GM04503 (cell line): ENCODE measurements at regions not wholly inside any gene's neighbourhood (a gene's known extent, or its start where the extent isn't known, plus 50 kb on each side); places are given as distances from the start of the nearest gene placed in this dataset.

Source experiments
- DNase-seq: peaks from one replicate; pipeline ENCODE4 v3.0.0-alpha.2; 2012; ENCODE audit warnings: low read depth

GRCh38 chr3:154552338-154552737 lies 122.3 kb upstream of the GPR149 start:
- DNase-seq = no peak

DNA sequence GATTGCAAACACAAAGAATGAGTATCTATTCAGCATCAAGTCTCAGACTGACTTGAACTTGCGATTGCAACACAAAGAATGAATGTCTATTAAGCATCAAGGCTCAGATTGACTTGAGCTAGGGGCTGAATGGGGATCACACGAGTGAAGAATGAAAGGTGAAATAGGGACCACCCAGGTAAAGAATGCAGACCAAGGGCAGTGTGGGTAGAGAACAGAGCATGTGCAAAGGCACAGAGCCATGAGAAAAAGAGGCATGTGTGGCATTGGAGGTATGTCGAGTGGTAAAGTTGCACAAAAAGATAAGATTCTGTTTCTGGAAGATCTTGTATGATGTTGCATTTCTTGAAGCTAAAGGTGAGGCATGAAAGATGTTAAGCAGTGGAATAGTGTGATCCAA lies 119.4 kb upstream of the GPR149 start:
- DNase-seq = no peak

GRCh38 chr3:154548341-154548740 lies 118.4 kb upstream of the GPR149 start:
- no peak for DNase-seq

- DNase-seq = no peak
Measured at GRCh38 chr3:154542837-154543236, 112.8 kb upstream of the GPR149 start.

DNA sequence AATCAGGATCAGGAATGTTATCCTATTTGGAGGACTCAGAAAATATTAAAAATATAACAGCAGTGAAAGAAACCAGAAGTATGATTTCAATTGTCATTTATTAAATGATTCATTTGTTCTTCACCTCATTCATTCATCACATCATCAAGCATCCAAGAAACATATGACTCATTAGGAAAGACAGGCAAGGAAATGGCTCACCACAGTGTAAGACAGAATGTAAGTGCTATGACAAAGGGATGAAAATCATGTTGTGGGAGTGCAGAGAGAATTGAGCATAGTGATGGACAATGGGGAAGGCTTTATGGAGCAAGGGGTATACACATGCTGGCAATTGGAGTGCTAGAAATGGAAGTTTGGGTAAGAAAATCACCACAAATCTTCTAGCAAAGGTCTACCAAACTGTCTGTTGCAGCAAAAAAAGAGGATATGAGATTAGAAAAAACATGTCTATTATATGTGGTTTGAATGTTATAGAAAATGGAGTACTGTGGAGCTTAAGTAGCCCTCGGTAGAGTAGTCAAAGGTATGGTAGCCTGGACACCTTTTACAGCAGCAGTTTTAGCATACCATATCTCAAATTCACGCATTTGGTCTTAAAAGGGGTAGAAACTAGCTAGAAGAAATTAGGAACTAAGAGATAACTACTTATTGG lies 111.1 kb upstream of the GPR149 start:
- DNase-seq = no peak

DNA sequence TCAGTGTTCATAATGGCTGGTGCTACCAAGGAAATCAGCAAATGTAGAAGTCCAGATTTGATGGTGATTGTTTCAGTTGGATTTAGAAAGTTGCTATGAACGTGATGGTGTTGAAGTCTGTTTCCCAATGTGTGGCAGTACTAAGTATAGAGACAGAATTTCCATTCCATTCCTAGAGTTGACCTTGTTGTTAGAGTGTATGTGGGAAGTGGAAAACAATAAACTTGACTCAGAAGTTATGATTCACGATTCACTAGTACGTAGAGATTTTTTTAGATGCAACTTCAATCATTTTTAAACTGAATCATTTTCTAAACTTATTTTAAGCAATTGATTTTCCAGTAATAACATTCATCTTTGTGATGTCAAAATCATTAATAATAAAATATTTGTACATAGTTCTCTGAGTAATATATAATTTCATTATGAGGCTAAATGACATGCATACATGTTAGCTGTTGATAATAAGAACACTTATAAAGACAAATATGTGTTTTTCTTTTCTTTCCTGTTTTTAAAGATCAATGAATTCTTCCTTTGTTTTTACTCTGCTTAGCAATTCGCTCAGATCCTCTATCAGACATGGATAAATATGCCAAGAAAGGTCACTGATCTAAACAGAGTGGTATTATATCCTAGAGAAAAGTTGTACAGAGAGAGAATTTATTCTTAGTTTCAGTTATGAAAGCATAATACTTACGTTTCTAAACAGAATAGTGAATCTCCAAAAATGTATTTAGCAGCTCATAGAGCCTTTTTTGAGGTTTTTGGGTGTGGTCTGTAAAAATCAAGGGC lies 108.8 kb upstream of the GPR149 start:
- DNase-seq = no peak

- no peak for DNase-seq
Measured at GRCh38 chr3:154536751-154537150, 106.8 kb upstream of the GPR149 start.

- DNase-seq = no peak
Measured at GRCh38 chr3:154522036-154522602, 92.1 kb upstream of the GPR149 start.

DNA sequence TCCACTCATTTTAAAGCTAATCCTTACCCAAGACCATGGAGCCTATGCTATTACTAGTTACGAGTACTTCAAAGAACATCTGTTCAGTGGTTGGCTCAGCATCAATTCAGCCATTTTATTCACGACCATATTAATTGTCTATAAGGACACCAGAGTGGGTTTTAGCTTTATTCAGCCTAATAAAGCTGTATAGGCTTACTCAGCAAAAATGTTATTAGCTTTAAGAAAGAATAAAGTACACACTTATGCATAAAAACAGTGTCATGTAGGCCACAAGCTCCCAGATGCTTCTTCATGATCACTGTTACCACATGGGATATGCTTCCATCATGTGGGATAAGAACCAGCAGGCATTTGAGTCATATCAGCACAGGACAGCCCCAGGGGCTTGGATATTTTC lies 87.4 kb upstream of the GPR149 start:
- no peak for DNase-seq

- no peak for DNase-seq
Measured at GRCh38 chr3:154515921-154516320, 85.9 kb upstream of the GPR149 start.

GRCh38 chr3:154510780-154511179 lies 80.8 kb upstream of the GPR149 start:
- no peak for DNase-seq

DNA sequence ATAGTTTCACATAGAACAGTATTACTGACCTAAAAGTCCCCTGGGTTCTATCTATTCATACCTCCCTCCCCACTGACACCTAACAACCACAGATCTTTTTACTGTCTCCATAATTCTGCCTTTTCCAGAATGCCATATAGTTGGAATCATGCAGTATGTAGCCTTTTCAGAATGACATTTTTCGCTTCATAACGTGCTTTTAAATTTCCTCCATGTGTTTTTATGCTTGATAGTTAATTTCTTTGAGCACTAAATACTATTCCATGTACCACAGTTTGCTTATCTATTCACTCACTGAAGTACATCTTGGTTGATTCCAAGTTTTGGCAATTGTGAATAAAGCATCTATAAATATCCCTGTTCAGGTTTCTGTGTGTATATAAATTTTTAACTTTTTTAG lies 77.7 kb upstream of the GPR149 start:
- no peak for DNase-seq

DNA sequence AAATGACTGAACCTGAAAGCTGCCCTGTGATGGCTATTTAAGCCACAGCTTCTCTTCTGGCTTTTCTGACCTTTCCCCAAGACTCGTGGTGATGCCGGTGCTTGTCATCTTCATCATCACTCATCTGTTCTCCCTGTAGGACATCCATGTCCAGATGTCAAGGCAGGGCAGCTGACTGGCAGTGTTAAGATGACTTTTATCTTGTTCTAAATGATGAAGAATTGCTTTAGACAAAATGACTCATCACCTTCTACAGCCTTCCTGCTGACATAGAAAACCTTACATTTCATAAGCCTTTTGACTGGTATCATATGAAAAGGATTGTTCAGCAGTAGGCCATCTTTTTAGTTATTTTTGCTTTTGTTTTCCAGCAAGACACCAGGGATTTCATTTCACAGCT lies 67.0 kb upstream of the GPR149 start:
- DNase-seq = no peak

DNA sequence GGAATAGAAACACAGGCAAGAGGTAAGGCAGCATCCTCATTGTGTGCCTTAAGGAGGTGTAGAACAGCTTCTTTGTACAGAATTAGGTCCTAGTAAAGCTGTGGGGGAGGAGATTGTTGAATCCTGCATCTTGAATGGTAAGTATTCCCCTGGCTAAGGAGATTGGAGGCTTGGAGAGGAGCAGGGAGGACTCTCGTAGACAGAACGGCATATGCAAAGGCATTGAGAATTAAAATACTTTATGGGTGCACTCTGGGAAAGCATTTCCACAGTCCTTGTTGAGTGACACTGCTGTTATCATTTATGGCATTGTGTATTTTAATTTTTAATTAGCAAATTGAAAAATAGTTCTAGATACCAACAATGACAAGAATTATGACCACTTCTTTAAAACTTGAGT lies 66.5 kb upstream of the GPR149 start:
- no peak for DNase-seq

GRCh38 chr3:154486949-154487348 lies 57.0 kb upstream of the GPR149 start:
- no peak for DNase-seq

DNA sequence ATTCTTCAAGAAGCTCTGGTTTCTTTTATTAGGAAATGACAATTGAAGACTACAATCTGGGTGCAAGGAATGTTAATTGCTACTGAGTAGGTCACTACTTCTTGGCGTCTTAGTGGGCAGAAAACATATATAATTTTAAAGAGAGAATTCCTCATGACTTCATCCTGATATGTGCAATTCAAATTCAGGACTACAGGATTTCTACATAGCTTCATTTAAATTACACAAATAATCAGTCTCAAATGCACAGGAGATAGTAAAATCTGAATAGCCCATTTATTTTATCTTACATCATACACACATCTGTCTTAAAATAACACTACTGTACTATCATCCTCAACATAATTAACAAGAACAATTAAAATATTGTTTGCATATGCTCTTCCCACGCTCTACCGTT lies 52.5 kb upstream of the GPR149 start:
- no peak for DNase-seq

DNA sequence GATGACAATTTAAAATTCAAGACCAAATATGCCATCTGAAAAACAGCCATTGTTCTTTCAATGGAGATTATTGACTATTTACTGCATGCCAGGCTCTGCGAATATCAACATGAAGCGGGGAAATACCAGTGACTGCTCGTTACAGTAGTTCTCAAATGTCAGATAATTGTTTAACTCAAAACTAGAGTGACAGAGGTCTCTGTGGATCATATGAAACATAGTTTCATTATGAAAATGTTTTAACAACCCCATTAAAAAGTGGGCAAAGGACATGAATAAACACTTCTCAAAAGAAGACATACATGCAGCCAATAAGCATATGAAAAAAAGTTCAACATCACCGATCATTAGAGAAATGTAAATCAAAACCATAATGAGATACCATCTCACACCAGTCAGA lies 50.0 kb upstream of the GPR149 start:
- no peak for DNase-seq
